PC-3 (cell line): ENCODE measurements at regions not wholly inside any gene's neighbourhood (a gene's known extent, or its start where the extent isn't known, plus 50 kb on each side); places are given as distances from the start of the nearest gene placed in this dataset.

Experiments
- ATAC-seq: fragments of 200-7000 bp; cut with Tn5 transposase; 2 replicates; pipeline ENCODE4 v1.9.1; 2020; ENCODE audit warnings: mild to moderate bottlenecking, moderate library complexity
- BruUV-seq: library from RNA; stranded (reverse); fragments of 400-500 nt; replicated peaks from 2 replicates; lab custom pipeline; 2021; lab: Mats Ljungman, UMichigan
- CTCF ChIA-PET: fragments of 300-600 bp; sonication (Branson Sonifier 250); formaldehyde crosslinking; loops from one replicate; lab custom pipeline; 2022; ENCODE audit warnings: antibody characterized with exemption; lab: Charles Lee
- POLR2A ChIA-PET: fragments of 300-600 bp; sonication (Branson Sonifier 250); formaldehyde crosslinking; loops from one replicate; lab custom pipeline; 2022; ENCODE audit warnings: antibody characterized with exemption; ENCODE audit not compliant: unreplicated experiment; lab: Charles Lee
- DNase-seq: peaks from one replicate; pipeline ENCODE4 v3.0.0-alpha.2; 2015
- H2AFZ ChIP-seq: fragments of 300-600 bp; sonication (generic); 2 replicates; pipeline ENCODE4 v1.6.0; 2016; ENCODE audit warnings: antibody characterized with exemption, low read length
- H3F3A ChIP-seq: fragments of 300-600 bp; sonication (generic); one replicate; pipeline ENCODE4 v1.6.0; 2017; ENCODE audit warnings: antibody characterized with exemption, low read length, control low read depth, mild to moderate bottlenecking; ENCODE audit not compliant: unreplicated experiment
- H3K27ac ChIP-seq: fragments of 300-600 bp; sonication (generic); 2 replicates; pipeline ENCODE4 v1.5.1; 2016; ENCODE audit warnings: mild to moderate bottlenecking, low read length
- H3K27me3 ChIP-seq: fragments of 300-600 bp; sonication (generic); 2 replicates; pipeline ENCODE4 v1.6.1; 2016; ENCODE audit warnings: low read length, mixed read lengths
- H3K36me3 ChIP-seq: fragments of 300-600 bp; sonication (generic); 2 replicates; pipeline ENCODE4 v1.6.1; 2016; ENCODE audit warnings: low read depth, mixed run types, low read length, mixed read lengths
- H3K4me1 ChIP-seq: fragments of 300-600 bp; sonication (generic); 2 replicates; pipeline ENCODE4 v1.5.1; 2016; ENCODE audit warnings: low read length; ENCODE audit not compliant: insufficient read depth
- H3K4me2 ChIP-seq: fragments of 300-600 bp; sonication (generic); 2 replicates; pipeline ENCODE4 v1.6.0; 2016; ENCODE audit warnings: low read length
- H3K4me3 ChIP-seq: fragments of 300-600 bp; sonication (generic); 2 replicates; pipeline ENCODE4 v1.5.1; 2016; ENCODE audit warnings: mild to moderate bottlenecking, low read length, mixed read lengths
- H3K79me2 ChIP-seq: fragments of 300-600 bp; sonication (generic); 2 replicates; pipeline ENCODE4 v1.6.1; 2017; ENCODE audit warnings: low read length, mixed read lengths
- H3K9ac ChIP-seq: fragments of 300-600 bp; sonication (generic); 2 replicates; pipeline ENCODE4 v1.6.0; 2016; ENCODE audit warnings: mild to moderate bottlenecking, low read length
- H3K9me2 ChIP-seq: fragments of 300-600 bp; sonication (generic); replicated peaks from 2 replicates; pipeline ENCODE4 v1.6.1; 2016; ENCODE audit warnings: mixed run types, low read length, mixed read lengths
- H3K9me3 ChIP-seq: fragments of 300-600 bp; sonication (generic); 2 replicates; pipeline ENCODE4 v1.6.1; 2016; ENCODE audit warnings: low read length, mixed read lengths
- H4K20me1 ChIP-seq: fragments of 300-600 bp; sonication (generic); 2 replicates; pipeline ENCODE4 v1.6.1; 2016; ENCODE audit warnings: low read length, mixed read lengths
- CTCF ChIP-seq: fragments of 300-600 bp; sonication (generic); conservative IDR thresholded peaks from 2 replicates; pipeline ENCODE4 v1.5.1; 2017; ENCODE audit warnings: antibody characterized with exemption, low read depth, mild to moderate bottlenecking, low read length
- EZH2 ChIP-seq: fragments of 300-600 bp; sonication (generic); IDR thresholded peaks from one replicate; pipeline ENCODE4 v1.6.1; 2017; ENCODE audit warnings: antibody characterized with exemption, mild to moderate bottlenecking, low read length; ENCODE audit not compliant: unreplicated experiment
- EZH2phosphoT487 ChIP-seq: fragments of 300-600 bp; sonication (generic); IDR thresholded peaks from 2 replicates; pipeline ENCODE4 v1.6.1; 2018; ENCODE audit warnings: mild to moderate bottlenecking, antibody characterized with exemption, low read length, borderline replicate concordance
- intact Hi-C: fragments of 100-400 bp; cut with micrococcal nuclease; formaldehyde crosslinking; loops from 2 replicates; pipeline ENCODE4 v1.9.0; 2023

- CTCF ChIA-PET, result no interaction called here
- no peak overlapping the region for H3K4me2 ChIP-seq
- DNase-seq (peak; percentile 69), ATAC-seq (peak; percentile 93)
- H3K27me3 ChIP-seq, result 0 out of 2 replicates have a peak, but pooled peaks cover 4% of the 10 kb centered on the region
- no peaks in the 10 kb centered on the region for H3K9me2 ChIP-seq
- no peaks in the 10 kb centered on the region for H3K79me2 ChIP-seq
- TF ChIP-seq CTCF, result peak; percentile 68
- TF ChIP-seq EZH2, result no peak
- TF ChIP-seq EZH2phosphoT487, result no peak
- no peak overlapping the region for H3K9ac ChIP-seq
- H2AFZ ChIP-seq, result no peak overlapping the region
- H3K36me3 ChIP-seq, result no peaks in the 10 kb centered on the region
- H3K27ac ChIP-seq, result no peak overlapping the region
- H3K9me3 ChIP-seq, result no peaks in the 10 kb centered on the region
- no TSS peak for BruUV-seq
- POLR2A ChIA-PET, result no interaction called here
- no peaks in the 10 kb centered on the region for H3F3A ChIP-seq
- H3K4me1 ChIP-seq, result no peaks in the 10 kb centered on the region
- no peak overlapping the region for H3K4me3 ChIP-seq
- intact Hi-C loops, result loop anchor here (1.0 to 5.0 kb wide), 2 partner anchors 57 to 213 kb away; no protein-coding TSS in a partner anchor
- no peaks in the 10 kb centered on the region for H4K20me1 ChIP-seq
Observed at GRCh38 chr3:154040283-154040682, 80.9 kb upstream of the ARHGEF26 start.

- intact Hi-C loops, result loop anchor here (5.0 kb wide), 1 partner anchor 53 kb away; no protein-coding TSS in a partner anchor
- no TSS peak for BruUV-seq
Observed at GRCh38 chr3:154044671-154045070, 76.5 kb upstream of the ARHGEF26 start.

More at GRCh38 chr3:154044671-154045070, 76.5 kb upstream of the ARHGEF26 start:
- Histone ChIP-seq H3K79me2 (no peaks in the 10 kb centered on the region), H3K9me2 (no peaks in the 10 kb centered on the region), H3F3A (no peaks in the 10 kb centered on the region), H3K4me1 (no peaks in the 10 kb centered on the region), H3K9me3 (no peaks in the 10 kb centered on the region), H3K36me3 (no peaks in the 10 kb centered on the region), H3K27ac (no peak overlapping the region), H4K20me1 (no peaks in the 10 kb centered on the region), H2AFZ (no peak overlapping the region), H3K27me3 (0 out of 2 replicates have a peak, but pooled peaks cover 4% of the 10 kb centered on the region), H3K9ac (no peak overlapping the region), H3K4me2 (no peak overlapping the region), H3K4me3 (no peak overlapping the region)
- ChIA-PET POLR2A (no interaction called here), CTCF (no interaction called here)
- TF ChIP-seq EZH2, result no peak
- TF ChIP-seq EZH2phosphoT487, result no peak
- TF ChIP-seq CTCF, result no peak
- no peak for ATAC-seq
- no peak for DNase-seq
